ENCODE measurements at regions not wholly inside any gene's neighbourhood (a gene's known extent, or its start where the extent isn't known, plus 50 kb on each side); places are given as distances from the start of the nearest gene placed in this dataset.

- H3K4me1 Mint-ChIP-seq (ENCODE audit: low read depth): no peaks in the 10 kb centered on the region
- no peak for DNase-seq
- intact Hi-C loops (cut with micrococcal nuclease): no loop called here
- no peaks in the 10 kb centered on the region for H3K9me3 Mint-ChIP-seq
- no peak for ATAC-seq
- ChIA-PET POLR2A (no interaction called here), CTCF (no interaction called here)
- no peaks in the 10 kb centered on the region for H3K27me3 Mint-ChIP-seq
- no peak overlapping the region for H3K4me3 Mint-ChIP-seq
- H3K27ac Mint-ChIP-seq: no peak overlapping the region
- TF ChIP-seq CTCF (IDR thresholded peaks at IDR 0.05): no peak
- H3K36me3 Mint-ChIP-seq (ENCODE audit: low read depth): no peaks in the 10 kb centered on the region
Measured at GRCh38 chr7:10429031-10429430, 544.6 kb upstream of the PHF14 start.

GRCh38 chr7:10429511-10429910, 544.2 kb upstream of the PHF14 start:
- Mint-ChIP-seq H3K27ac (no peak overlapping the region), H3K36me3 (ENCODE audit: low read depth) (no peaks in the 10 kb centered on the region), H3K4me1 (ENCODE audit: low read depth) (no peaks in the 10 kb centered on the region), H3K4me3 (no peak overlapping the region), H3K27me3 (no peaks in the 10 kb centered on the region), H3K9me3 (no peaks in the 10 kb centered on the region)
- CTCF ChIA-PET: no interaction called here
- intact Hi-C loops (cut with micrococcal nuclease): no loop called here
- ATAC-seq (no peak), DNase-seq (no peak)
- POLR2A ChIA-PET: no interaction called here
- no peak for TF ChIP-seq CTCF (IDR thresholded peaks at IDR 0.05)

- no peak for TF ChIP-seq CTCF (IDR thresholded peaks at IDR 0.05)
- intact Hi-C loops (cut with micrococcal nuclease): no loop called here
- no peaks in the 10 kb centered on the region for H3K9me3 Mint-ChIP-seq
- ChIA-PET POLR2A (no interaction called here), CTCF (no interaction called here)
- H3K4me1 Mint-ChIP-seq (ENCODE audit: low read depth): no peaks in the 10 kb centered on the region
- DNase-seq (no peak), ATAC-seq (no peak)
- H3K27ac Mint-ChIP-seq: no peak overlapping the region
- H3K4me3 Mint-ChIP-seq: no peak overlapping the region
- no peaks in the 10 kb centered on the region for H3K27me3 Mint-ChIP-seq
- H3K36me3 Mint-ChIP-seq (ENCODE audit: low read depth): no peaks in the 10 kb centered on the region
Measured at GRCh38 chr7:10436302-10436701, 537.4 kb upstream of the PHF14 start.

GRCh38 chr7:10439027-10439426, 534.6 kb upstream of the PHF14 start:
- Mint-ChIP-seq H3K27ac (no peak overlapping the region), H3K9me3 (peaks cover 1% of the 10 kb centered on the region), H3K36me3 (ENCODE audit: low read depth) (no peaks in the 10 kb centered on the region), H3K4me1 (ENCODE audit: low read depth) (no peaks in the 10 kb centered on the region), H3K27me3 (no peaks in the 10 kb centered on the region), H3K4me3 (no peak overlapping the region)
- CTCF ChIA-PET: no interaction called here
- POLR2A ChIA-PET: no interaction called here
- ATAC-seq (no peak), DNase-seq (no peak)
- intact Hi-C loops (cut with micrococcal nuclease): no loop called here
- no peak for TF ChIP-seq CTCF (IDR thresholded peaks at IDR 0.05)

GRCh38 chr7:10455936-10456335, 517.7 kb upstream of the PHF14 start:
- CTCF ChIA-PET: no interaction called here
- no peak for ATAC-seq
- Mint-ChIP-seq H3K9me3 (peaks cover 9% of the 10 kb centered on the region), H3K27me3 (no peaks in the 10 kb centered on the region), H3K4me1 (ENCODE audit: low read depth) (no peaks in the 10 kb centered on the region), H3K27ac (no peak overlapping the region), H3K4me3 (no peak overlapping the region), H3K36me3 (ENCODE audit: low read depth) (no peaks in the 10 kb centered on the region)
- no peak for TF ChIP-seq CTCF (IDR thresholded peaks at IDR 0.05)
- intact Hi-C loops (cut with micrococcal nuclease): no loop called here
- DNase-seq: no peak
- POLR2A ChIA-PET: no interaction called here
